Aorta (tissue), 5 donors: ENCODE measurements at regions not wholly inside any gene's neighbourhood (a gene's known extent, or its start where the extent isn't known, plus 50 kb on each side); places are given as distances from the start of the nearest gene placed in this dataset.

Experiments
- ATAC-seq: fragments of 200-7000 bp; cut with Tn5 transposase; one replicate; pipeline ENCODE4 v1.9.1; 2022; ENCODE audit warnings: moderate library complexity; ENCODE audit not compliant: low FRiP score
- DNase-seq, 2 donors: peaks; one replicate each; pipeline ENCODE4 v3.0.0-alpha.2; 2020
- H3K27ac ChIP-seq, 2 donors: one replicate each; pipeline ENCODE4 v1.5.1; 2013; ENCODE audit warnings: low read length in 2 of 2, mild to moderate bottlenecking in 2 of 2, moderate library complexity in 2 of 2, control low read depth in 1 of 2, inconsistent platforms in 1 of 2, low read depth in 1 of 2
- H3K27me3 ChIP-seq, 2 donors: one replicate each; pipeline ENCODE4 v1.6.1; 2013; ENCODE audit warnings: control low read depth in 1 of 2, low read length in 1 of 2, mild to moderate bottlenecking in 1 of 2, moderate library complexity in 1 of 2; ENCODE audit not compliant: insufficient read depth in 2 of 2, control insufficient read depth in 1 of 2
- H3K36me3 ChIP-seq, 2 donors: one replicate each; pipeline ENCODE4 v1.6.1; 2013; ENCODE audit warnings: control low read depth in 1 of 2, low read length in 1 of 2, mild to moderate bottlenecking in 1 of 2; ENCODE audit not compliant: insufficient read depth in 2 of 2, control insufficient read depth in 1 of 2
- H3K4me1 ChIP-seq, 2 donors: one replicate each; pipeline ENCODE4 v1.6.1; 2013; ENCODE audit warnings: low read length in 2 of 2, control low read depth in 1 of 2, mild to moderate bottlenecking in 1 of 2, moderate library complexity in 1 of 2; ENCODE audit not compliant: insufficient read depth in 2 of 2, control insufficient read depth in 1 of 2
- H3K4me3 ChIP-seq, 2 donors: one replicate each; pipeline ENCODE4 v1.5.1; 2013; ENCODE audit warnings: low read length in 2 of 2, control low read depth in 1 of 2, mild to moderate bottlenecking in 1 of 2
- H3K9me3 ChIP-seq: one replicate; pipeline ENCODE4 v1.6.1; 2013; ENCODE audit warnings: mild to moderate bottlenecking, low read length; ENCODE audit not compliant: control insufficient read depth
- WGBS, 2 donors: extraction: QIAGEN DNeasy Blood & Tissue Kit; methylation state at CpG; one replicate each; pipeline ENCODE4 v1.1.7; 2013; 5-methylcytosine and 5-hydroxymethylcytosine counted together
- intact Hi-C, 2 donors: fragments of 100-400 bp; cut with DNase I; formaldehyde crosslinking; loops; one replicate each; pipeline versions ENCODE4 v1.14.2 to v1.15.0; 2022
- donor health status: healthy with polysubstance abuse.
- donor health status: Bipolar disorder and iron deficiency.
- donor health status: DM: no; HTN: no; CAD: no.
- donor health status: DM: no; HTN: no; CAD: no.
- donor health status: DM: yes; HTN: yes; CAD: no.

GRCh38 chr2:156896294-156896693 lies 361.2 kb upstream of the GALNT5 start:
- Histone ChIP-seq H3K4me3 (no peak overlapping the region), H3K9me3 (no peaks in the 10 kb centered on the region), H3K27ac (no peak overlapping the region), H3K27me3 (no peaks in the 10 kb centered on the region), H3K4me1 (peaks cover 0 to 2% of the 10 kb centered on the region in 2 donors), H3K36me3 (no peaks in the 10 kb centered on the region)
- DNase-seq (no peak), ATAC-seq (no peak)
- WGBS, 2 donors = 72 to 73% methylated on average over 1 of the region's 1 CpG
- intact Hi-C loops = no loop called here

GRCh38 chr2:156897548-156897947 lies 360.0 kb upstream of the GALNT5 start:
- ATAC-seq (no peak), DNase-seq (no peak)
- Histone ChIP-seq H3K4me3 (no peak overlapping the region), H3K27ac (no peak overlapping the region), H3K4me1 (peaks cover 0 to 2% of the 10 kb centered on the region in 2 donors), H3K9me3 (no peaks in the 10 kb centered on the region), H3K27me3 (no peaks in the 10 kb centered on the region), H3K36me3 (no peaks in the 10 kb centered on the region)
- intact Hi-C loops = no loop called here

- WGBS, 2 donors = 63 to 68% methylated on average over 4 of the region's 4 CpGs
- no peak overlapping the region for H3K27ac ChIP-seq
- ATAC-seq = no peak
- DNase-seq = no peak
- no peaks in the 10 kb centered on the region for H3K9me3 ChIP-seq
- no peaks in the 10 kb centered on the region for H3K27me3 ChIP-seq
- H3K36me3 ChIP-seq = no peaks in the 10 kb centered on the region
- no peak overlapping the region for H3K4me3 ChIP-seq
- intact Hi-C loops = no loop called here
- H3K4me1 ChIP-seq = no peaks in the 10 kb centered on the region
Measured at GRCh38 chr2:156901373-156902031, 356.0 kb upstream of the GALNT5 start.

DNA sequence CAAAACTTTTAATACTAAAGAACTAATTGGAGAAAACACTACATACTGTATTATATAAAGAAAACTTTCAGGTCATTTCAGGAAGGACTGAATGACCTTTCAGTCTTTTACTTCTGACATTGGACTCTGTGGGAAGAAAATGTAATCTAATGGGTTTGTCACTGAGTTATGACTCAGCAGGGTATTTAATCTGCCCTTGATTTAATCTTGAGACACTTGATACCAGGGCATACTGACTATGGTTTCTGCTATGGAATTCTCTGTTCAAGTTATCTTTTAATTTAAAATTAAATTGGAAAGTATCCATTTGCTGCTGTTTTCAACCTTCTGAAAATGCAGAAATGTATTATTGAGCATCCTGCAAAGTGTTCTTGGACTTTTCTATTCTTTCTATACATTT lies 354.2 kb upstream of the GALNT5 start:
- Histone ChIP-seq H3K27ac (no peak overlapping the region), H3K36me3 (no peaks in the 10 kb centered on the region), H3K27me3 (no peaks in the 10 kb centered on the region), H3K9me3 (no peaks in the 10 kb centered on the region), H3K4me1 (no peaks in the 10 kb centered on the region), H3K4me3 (no peak overlapping the region)
- ATAC-seq = no peak
- intact Hi-C loops = no loop called here
- DNase-seq = no peak

DNA sequence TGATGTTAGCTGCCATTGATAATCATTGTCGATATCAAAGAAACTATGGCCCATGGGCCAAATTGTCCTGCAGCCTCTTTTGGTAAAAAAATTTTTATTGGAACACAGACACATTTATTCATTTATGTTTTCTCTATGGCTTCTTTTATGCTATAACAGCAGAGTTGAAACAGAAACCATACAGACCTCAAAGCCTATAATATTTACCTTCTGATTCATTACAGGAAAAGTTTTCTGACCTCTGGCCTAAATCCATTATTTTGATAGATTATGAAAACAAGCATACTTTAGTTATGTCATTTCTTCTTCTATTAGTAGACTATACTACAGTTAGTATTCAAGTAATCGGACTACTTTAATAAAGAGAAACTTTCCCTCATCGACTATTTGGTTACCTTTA lies 349.7 kb upstream of the GALNT5 start:
- DNase-seq = no peak
- intact Hi-C loops = no loop called here
- H3K27me3 ChIP-seq = no peaks in the 10 kb centered on the region
- H3K9me3 ChIP-seq = no peaks in the 10 kb centered on the region
- H3K36me3 ChIP-seq = no peaks in the 10 kb centered on the region
- no peak overlapping the region for H3K4me3 ChIP-seq
- 43 to 46% methylated on average over 3 of the region's 3 CpGs for WGBS, 2 donors
- H3K27ac ChIP-seq = no peak overlapping the region
- ATAC-seq = no peak
- H3K4me1 ChIP-seq = no peaks in the 10 kb centered on the region

GRCh38 chr2:156908825-156909224 lies 348.7 kb upstream of the GALNT5 start:
- H3K27ac ChIP-seq = no peak overlapping the region
- H3K4me1 ChIP-seq = no peaks in the 10 kb centered on the region
- no peak for ATAC-seq
- no peak for DNase-seq
- H3K9me3 ChIP-seq = no peaks in the 10 kb centered on the region
- no peaks in the 10 kb centered on the region for H3K27me3 ChIP-seq
- intact Hi-C loops = no loop called here
- no peak overlapping the region for H3K4me3 ChIP-seq
- no peaks in the 10 kb centered on the region for H3K36me3 ChIP-seq
- WGBS, 2 donors = 26 to 30% methylated on average over 1 of the region's 1 CpG

GRCh38 chr2:156909983-156910382 lies 347.5 kb upstream of the GALNT5 start:
- H3K4me1 ChIP-seq = no peaks in the 10 kb centered on the region
- intact Hi-C loops = no loop called here
- no peak for ATAC-seq
- no peaks in the 10 kb centered on the region for H3K9me3 ChIP-seq
- H3K27me3 ChIP-seq = no peaks in the 10 kb centered on the region
- no peaks in the 10 kb centered on the region for H3K36me3 ChIP-seq
- no peak overlapping the region for H3K4me3 ChIP-seq
- WGBS, 2 donors = 62 to 64% methylated on average over 5 of the region's 5 CpGs
- H3K27ac ChIP-seq = no peak overlapping the region
- no peak for DNase-seq

DNA sequence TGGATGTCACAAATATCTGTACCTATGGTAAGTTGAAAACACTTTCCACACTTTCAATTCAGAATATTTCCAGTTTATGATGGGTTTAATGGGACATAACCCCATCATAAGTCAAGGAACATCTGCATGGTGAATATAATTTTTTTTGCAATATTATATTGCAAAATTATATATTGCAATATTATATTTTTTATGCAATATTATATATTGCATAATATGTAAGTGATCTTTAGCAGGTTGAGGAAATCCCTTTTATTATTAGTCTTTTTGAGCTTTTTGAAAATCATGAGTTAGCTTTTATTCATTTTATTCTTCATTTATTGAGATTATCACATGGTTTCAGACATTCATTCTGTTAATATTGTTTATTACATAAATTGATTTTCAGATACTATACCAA lies 342.2 kb upstream of the GALNT5 start:
- H3K9me3 ChIP-seq = no peaks in the 10 kb centered on the region
- intact Hi-C loops = no loop called here

DNA sequence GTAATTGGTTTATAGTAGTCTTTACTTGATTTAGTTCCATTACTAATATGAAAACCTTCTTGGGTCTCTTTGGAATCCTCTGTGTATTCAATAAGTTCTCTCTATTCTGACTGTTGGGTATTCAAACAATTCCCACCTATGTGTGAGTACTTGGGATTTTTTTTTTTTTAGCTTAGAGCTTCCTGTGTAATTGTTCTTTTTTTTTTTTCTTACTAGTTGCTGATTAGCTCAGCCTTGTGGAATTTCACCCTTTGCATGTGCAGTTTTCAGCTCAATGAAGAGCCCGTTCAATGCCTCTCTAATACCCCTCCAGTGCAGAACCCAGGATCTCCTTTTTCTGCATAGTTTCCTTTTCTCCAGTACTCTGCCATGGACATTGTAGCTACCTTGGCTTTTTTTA lies 339.1 kb upstream of the GALNT5 start:
- intact Hi-C loops = no loop called here
- DNase-seq (no peak), ATAC-seq (no peak)
- Histone ChIP-seq H3K27ac (no peak overlapping the region), H3K4me1 (no peaks in the 10 kb centered on the region), H3K4me3 (no peak overlapping the region), H3K9me3 (no peaks in the 10 kb centered on the region), H3K36me3 (no peaks in the 10 kb centered on the region), H3K27me3 (no peaks in the 10 kb centered on the region)
- 38 to 51% methylated on average over 1 of the region's 1 CpG for WGBS, 2 donors

More for the DNA sequence above, 342.2 kb upstream of the GALNT5 start:
- no peak for ATAC-seq
- no peak overlapping the region for H3K4me3 ChIP-seq
- no peaks in the 10 kb centered on the region for H3K27me3 ChIP-seq
- H3K36me3 ChIP-seq = no peaks in the 10 kb centered on the region
- no peak overlapping the region for H3K27ac ChIP-seq
- no peaks in the 10 kb centered on the region for H3K4me1 ChIP-seq
- DNase-seq = no peak
